NCI-H345 treated with DMSO at 0.1 percent for 48 hours (cell line): ENCODE measurements at regions not wholly inside any gene's neighbourhood (a gene's known extent, or its start where the extent isn't known, plus 50 kb on each side); places are given as distances from the start of the nearest gene placed in this dataset.

ENCODE experiments used
- DNase-seq: peaks from one replicate; lab custom pipeline; 2025; ENCODE audit not compliant: unreplicated experiment; lab: John Stamatoyannopoulos, UW

GRCh38 chr9:108681851-108682590 lies 173.8 kb downstream of the ACTL7B start:
- no peak for DNase-seq

- no peak for DNase-seq
Observed at GRCh38 chr9:108680946-108681345, 174.8 kb downstream of the ACTL7B start.

GRCh38 chr9:108677776-108678175 lies 178.0 kb downstream of the ACTL7B start:
- no peak for DNase-seq

- DNase-seq, result no peak
Observed at GRCh38 chr9:108676355-108676754, 179.4 kb downstream of the ACTL7B start.

GRCh38 chr9:108675708-108676107 lies 180.1 kb downstream of the ACTL7B start:
- no peak for DNase-seq

GRCh38 chr9:108674766-108675530 lies 180.8 kb downstream of the ACTL7B start:
- no peak for DNase-seq

- DNase-seq, result no peak
Observed at GRCh38 chr9:108673386-108673785, 182.4 kb downstream of the ACTL7B start.

- no peak for DNase-seq
Observed at GRCh38 chr9:108672475-108673190, 183.2 kb downstream of the ACTL7B start.

- no peak for DNase-seq
Observed at GRCh38 chr9:108671794-108672193, 184.0 kb downstream of the ACTL7B start.

- DNase-seq, result no peak
Observed at GRCh38 chr9:108671176-108671575, 184.6 kb downstream of the ACTL7B start.

- DNase-seq, result no peak
Observed at GRCh38 chr9:108668938-108669335, 186.8 kb downstream of the ACTL7B start.

GRCh38 chr9:108668191-108668937 lies 187.4 kb downstream of the ACTL7B start:
- no peak for DNase-seq

- no peak for DNase-seq
Observed at GRCh38 chr9:108666240-108666784, 189.5 kb downstream of the ACTL7B start.

- no peak for DNase-seq
Observed at GRCh38 chr9:108665521-108666239, 190.1 kb downstream of the ACTL7B start.

- DNase-seq, result no peak
Observed at GRCh38 chr9:108664309-108665255, 191.2 kb downstream of the ACTL7B start.

GRCh38 chr9:108663422-108663821 lies 192.4 kb downstream of the ACTL7B start:
- DNase-seq, result no peak

GRCh38 chr9:108662956-108663355 lies 192.8 kb downstream of the ACTL7B start:
- no peak for DNase-seq

GRCh38 chr9:108662091-108662875 lies 193.5 kb downstream of the ACTL7B start:
- DNase-seq, result no peak
